ENCODE measurements at regions not wholly inside any gene's neighbourhood (a gene's known extent, or its start where the extent isn't known, plus 50 kb on each side); places are given as distances from the start of the nearest gene placed in this dataset.

GRCh38 chr2:226607379-226607778, 192.2 kb downstream of the IRS1 start:
- H3K27ac ChIP-seq, result no peak overlapping the region
- TF ChIP-seq POLR2AphosphoS5 (IDR thresholded peaks at IDR 0.05) (no peak), POLR2A (IDR thresholded peaks at IDR 0.05) (no peak), CTCF (IDR thresholded peaks at IDR 0.05) (no peak), EP300 (IDR thresholded peaks at IDR 0.05) (no peak)
- H3K9me3 ChIP-seq, result no peaks in the 10 kb centered on the region
- 73% methylated on average over 4 of the region's 4 CpGs for WGBS
- no peaks in the 10 kb centered on the region for H3K36me3 ChIP-seq
- no peaks in the 10 kb centered on the region for H3K27me3 ChIP-seq
- peaks cover 5% of the 10 kb centered on the region for H3K4me1 ChIP-seq
- H3K4me3 ChIP-seq, result no peak overlapping the region
- no peak for DNase-seq (ENCODE audit: low spot score in 2 of 2)

DNA sequence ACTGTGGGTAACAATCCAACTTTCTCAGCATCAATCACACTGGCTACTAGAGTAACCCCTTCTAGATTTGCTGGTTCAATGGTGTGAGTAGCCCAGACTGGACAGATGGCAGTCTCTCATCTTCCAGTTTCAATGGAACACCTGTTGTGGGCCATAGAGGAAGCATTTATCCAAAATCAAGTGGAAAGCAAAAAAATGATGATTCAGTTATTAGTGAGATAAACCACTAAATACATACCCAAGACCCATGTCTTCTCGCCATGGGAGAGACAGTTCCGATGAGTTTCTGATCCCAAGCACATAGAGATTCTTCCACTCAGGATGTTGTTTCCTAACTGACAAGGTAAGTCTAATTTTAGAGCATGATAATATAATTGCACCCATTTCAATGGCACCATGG, 194.0 kb downstream of the IRS1 start:
- Histone ChIP-seq H3K36me3 (no peaks in the 10 kb centered on the region), H3K27me3 (no peaks in the 10 kb centered on the region), H3K4me1 (no peaks in the 10 kb centered on the region), H3K27ac (no peak overlapping the region), H3K9me3 (no peaks in the 10 kb centered on the region), H3K4me3 (no peak overlapping the region)
- TF ChIP-seq POLR2A (IDR thresholded peaks at IDR 0.05) (no peak), EP300 (IDR thresholded peaks at IDR 0.05) (no peak), CTCF (IDR thresholded peaks at IDR 0.05) (no peak), POLR2AphosphoS5 (IDR thresholded peaks at IDR 0.05) (no peak)
- no peak for DNase-seq (ENCODE audit: low spot score in 2 of 2)
- WGBS, result 94% methylated on average over 2 of the region's 2 CpGs

- no peak for TF ChIP-seq POLR2AphosphoS5 (IDR thresholded peaks at IDR 0.05)
- TF ChIP-seq EP300 (IDR thresholded peaks at IDR 0.05), result no peak
- no peak for TF ChIP-seq POLR2A (IDR thresholded peaks at IDR 0.05)
- TF ChIP-seq CTCF (IDR thresholded peaks at IDR 0.05), result no peak
- Histone ChIP-seq H3K27me3 (no peaks in the 10 kb centered on the region), H3K4me3 (no peak overlapping the region), H3K4me1 (no peaks in the 10 kb centered on the region), H3K27ac (no peak overlapping the region), H3K9me3 (no peaks in the 10 kb centered on the region), H3K36me3 (no peaks in the 10 kb centered on the region)
- DNase-seq (ENCODE audit: low spot score in 2 of 2), result no peak
- 94% methylated on average over 1 of the region's 1 CpG for WGBS
These were observed 196.0 kb downstream of the IRS1 start for GRCh38 chr2:226603606-226604005.

- no peaks in the 10 kb centered on the region for H3K27me3 ChIP-seq
- H3K36me3 ChIP-seq, result no peaks in the 10 kb centered on the region
- no peak for TF ChIP-seq POLR2AphosphoS5 (IDR thresholded peaks at IDR 0.05)
- TF ChIP-seq CTCF (IDR thresholded peaks at IDR 0.05), result no peak
- TF ChIP-seq POLR2A (IDR thresholded peaks at IDR 0.05), result no peak
- no peak for TF ChIP-seq EP300 (IDR thresholded peaks at IDR 0.05)
- no peak for DNase-seq (ENCODE audit: low spot score in 2 of 2)
- H3K27ac ChIP-seq, result no peak overlapping the region
- H3K4me1 ChIP-seq, result no peaks in the 10 kb centered on the region
- H3K4me3 ChIP-seq, result no peak overlapping the region
- no peaks in the 10 kb centered on the region for H3K9me3 ChIP-seq
- WGBS, result 76% methylated on average over 4 of the region's 4 CpGs
These were observed 197.5 kb downstream of the IRS1 start for GRCh38 chr2:226601881-226602662.

GRCh38 chr2:226600802-226601201, 198.8 kb downstream of the IRS1 start:
- 86% methylated on average over 5 of the region's 5 CpGs for WGBS
- H3K27me3 ChIP-seq, result no peaks in the 10 kb centered on the region
- H3K4me1 ChIP-seq, result no peaks in the 10 kb centered on the region
- DNase-seq (ENCODE audit: low spot score in 2 of 2), result no peak
- H3K27ac ChIP-seq, result no peak overlapping the region
- no peak overlapping the region for H3K4me3 ChIP-seq
- TF ChIP-seq CTCF (IDR thresholded peaks at IDR 0.05), result no peak
- TF ChIP-seq POLR2AphosphoS5 (IDR thresholded peaks at IDR 0.05), result no peak
- no peak for TF ChIP-seq POLR2A (IDR thresholded peaks at IDR 0.05)
- no peak for TF ChIP-seq EP300 (IDR thresholded peaks at IDR 0.05)
- H3K9me3 ChIP-seq, result no peaks in the 10 kb centered on the region
- H3K36me3 ChIP-seq, result no peaks in the 10 kb centered on the region
